SK-N-MC (cell line): ENCODE measurements at regions not wholly inside any gene's neighbourhood (a gene's known extent, or its start where the extent isn't known, plus 50 kb on each side); places are given as distances from the start of the nearest gene placed in this dataset.
"Not testable (repeated sequence)": the region's sequence is repeated elsewhere in the genome, so short reads cannot be mapped to it uniquely, and the experiment has no call there.

Source experiments
- EZH2 ChIP-seq: fragments of 200-600 bp; sonication (generic); IDR thresholded peaks from one replicate; pipeline ENCODE4 v1.6.1; 2017; ENCODE audit warnings: antibody characterized with exemption
- POLR2AphosphoS5 ChIP-seq: IDR thresholded peaks from 2 replicates; pipeline ENCODE4 v1.6.1; 2012; ENCODE audit warnings: mild to moderate bottlenecking, low read depth, low read length, borderline replicate concordance

- not testable (repeated sequence) for TF ChIP-seq POLR2AphosphoS5, EZH2
Observed at GRCh38 chr2:142695350-142696257, 181.9 kb upstream of the KYNU start.
